Stimulated activated CD8-positive, alpha-beta memory T cell treated with anti-CD3 and anti-CD28 coated beads, Interleukin-2, amount 100 ng/mL, for 48 hours (primary cell): ENCODE measurements at regions not wholly inside any gene's neighbourhood (a gene's known extent, or its start where the extent isn't known, plus 50 kb on each side); places are given as distances from the start of the nearest gene placed in this dataset.
"Not testable (repeated sequence)": the region's sequence is repeated elsewhere in the genome, so short reads cannot be mapped to it uniquely, and the experiment has no call there.

Experiments
- DNase-seq, 2 donors: peaks; one replicate each; pipeline ENCODE4 v3.0.0-alpha.2; 2020; ENCODE audit warnings: low read depth in 2 of 2

DNA sequence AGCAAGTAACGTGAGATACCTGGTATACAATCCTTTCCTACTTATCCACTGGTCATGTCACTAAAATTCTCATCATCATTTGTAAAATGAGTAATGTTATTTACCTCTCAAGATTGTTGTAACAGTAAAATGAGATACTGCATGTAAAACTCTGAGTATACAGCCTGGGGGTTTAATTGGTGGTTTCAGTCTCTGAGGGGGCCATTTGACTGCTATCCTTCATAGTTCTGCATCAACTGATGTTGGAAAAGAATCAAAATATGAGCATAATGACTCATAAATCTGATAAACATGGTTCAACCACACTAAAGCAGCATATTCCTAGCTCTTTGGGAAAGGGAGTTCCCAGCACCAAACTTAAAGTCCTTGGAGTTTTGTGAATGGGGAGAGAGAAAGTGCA is 181.0 kb upstream of the GHR start:
- DNase-seq = no peak

DNA sequence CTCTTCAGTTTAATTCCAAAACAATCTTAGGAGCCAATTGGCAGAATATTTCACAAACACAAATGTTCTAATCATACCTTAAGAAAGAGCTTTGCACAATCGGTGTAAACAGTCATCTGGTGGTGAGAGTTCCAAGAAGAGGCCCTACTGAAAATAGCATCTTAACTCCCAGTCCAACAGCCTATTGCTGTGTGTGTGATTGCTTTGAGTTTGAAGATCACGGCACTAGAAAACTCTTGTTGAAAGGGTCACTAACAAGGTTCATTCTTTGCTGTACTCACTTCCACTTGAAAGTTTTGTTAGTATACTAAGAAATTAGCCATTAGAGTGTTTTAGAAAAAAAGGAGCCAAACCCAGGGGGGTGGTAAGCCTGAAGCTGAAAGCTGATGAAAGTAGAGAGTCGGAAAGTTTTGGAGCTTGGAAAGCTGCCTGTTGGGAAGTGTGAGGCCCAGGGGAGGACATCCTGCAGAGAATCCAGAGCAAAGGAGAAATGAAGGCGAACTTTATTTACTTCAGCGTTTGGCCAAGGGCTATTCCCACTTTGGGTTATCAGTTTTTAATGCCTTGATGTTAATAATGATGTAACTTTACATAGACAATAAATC is 180.3 kb upstream of the GHR start:
- DNase-seq = no peak

DNA sequence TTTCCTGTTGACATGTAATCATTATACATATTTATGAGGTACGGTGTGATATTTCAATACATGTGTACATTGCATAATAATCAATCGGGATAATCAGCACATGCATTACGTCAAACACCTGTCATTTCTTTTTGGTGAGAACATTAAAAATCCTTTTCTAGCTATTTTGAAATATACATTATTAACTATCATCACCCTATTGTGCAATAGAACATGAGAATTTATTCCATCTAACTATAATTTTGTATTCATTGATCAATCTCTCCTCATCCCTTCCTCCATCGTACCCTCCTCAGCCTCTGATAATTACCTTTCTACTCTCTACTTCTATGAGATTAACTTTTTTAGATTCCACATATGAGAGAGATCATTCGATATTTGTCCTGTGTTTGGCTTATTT is 170.9 kb upstream of the GHR start:
- no peak for DNase-seq

DNA sequence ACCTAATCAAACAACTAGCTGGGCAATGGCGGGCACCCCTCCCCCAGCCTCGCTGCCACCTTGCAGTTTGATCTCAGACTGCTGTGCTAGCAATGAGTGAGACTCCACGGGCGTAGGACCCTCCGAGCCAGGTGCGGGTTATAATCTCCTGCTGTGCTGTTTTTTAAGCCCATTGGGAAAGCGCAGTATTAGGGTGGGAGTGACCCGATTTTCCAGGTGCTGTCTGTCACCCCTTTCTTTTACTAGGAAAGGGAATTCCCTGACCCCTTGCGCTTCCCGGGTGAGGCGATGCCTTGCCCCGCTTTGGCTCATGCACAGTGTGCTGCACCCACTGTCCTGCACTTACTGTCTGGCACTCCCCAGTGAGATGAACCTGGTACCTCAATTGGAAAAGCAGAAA is 163.3 kb upstream of the GHR start:
- DNase-seq = not testable (repeated sequence)

- DNase-seq = no peak
Measured at GRCh38 chr5:42267091-42267490, 156.1 kb upstream of the GHR start.

DNA sequence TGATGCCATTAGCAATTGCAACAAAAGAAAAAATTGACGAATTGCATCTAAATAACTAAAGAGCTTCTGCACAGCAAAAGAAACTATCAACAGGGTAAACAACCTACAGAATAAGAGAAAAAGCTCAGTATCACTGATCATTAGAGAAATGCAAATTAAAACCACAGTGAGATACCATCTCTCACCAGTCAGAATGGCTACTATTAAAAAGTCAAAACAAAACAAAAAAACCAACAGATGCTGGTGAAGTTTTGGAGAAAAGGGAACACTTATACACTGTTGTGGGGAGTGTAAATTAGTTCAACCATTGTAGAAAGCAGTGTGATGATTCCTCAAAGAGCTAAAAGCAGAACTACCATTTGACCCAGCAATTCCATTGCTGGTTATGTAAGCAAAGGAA is 155.1 kb upstream of the GHR start:
- not testable (repeated sequence) for DNase-seq

- no peak for DNase-seq
Measured at GRCh38 chr5:42268630-42269029, 154.6 kb upstream of the GHR start.

DNA sequence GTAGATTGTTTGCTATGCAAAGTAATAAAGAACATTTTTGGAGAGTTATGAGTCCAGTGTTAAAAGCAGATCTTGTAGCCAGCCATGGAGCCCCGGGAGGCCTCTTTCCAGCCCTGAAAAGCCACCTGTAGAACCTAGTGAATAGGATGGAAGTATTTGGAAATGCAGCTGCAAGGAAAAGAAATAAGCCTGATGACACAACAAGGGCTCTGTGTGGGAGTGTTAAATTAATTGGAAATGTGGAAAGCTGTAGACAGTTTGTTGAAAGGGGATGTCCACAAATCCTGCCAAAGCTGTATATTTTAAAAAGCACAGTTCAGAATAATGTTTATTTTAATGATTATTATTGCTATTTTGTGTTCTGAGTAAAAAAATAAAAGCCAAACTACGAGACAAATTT is 152.5 kb upstream of the GHR start:
- DNase-seq = no peak

DNA sequence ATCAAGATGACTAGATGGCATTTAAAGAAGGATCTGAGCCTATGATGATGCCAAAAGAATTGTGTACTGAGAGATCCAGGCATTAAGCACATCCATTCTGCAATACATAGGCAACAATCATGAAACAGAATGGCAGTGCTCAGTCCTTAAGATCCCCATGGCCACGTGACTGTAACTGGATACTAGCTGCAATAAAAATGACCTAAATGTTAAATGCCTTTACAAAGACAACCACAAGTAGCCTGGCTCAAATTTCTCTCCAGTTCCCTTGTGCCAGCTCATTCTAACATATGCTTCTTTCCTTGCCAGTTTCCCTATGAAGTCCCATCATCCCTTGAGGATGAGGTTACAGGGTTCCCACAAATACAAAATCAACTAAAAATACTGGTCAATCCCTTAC is 148.3 kb upstream of the GHR start:
- no peak for DNase-seq

GRCh38 chr5:42277293-42277692 is 145.9 kb upstream of the GHR start:
- DNase-seq = no peak

DNA sequence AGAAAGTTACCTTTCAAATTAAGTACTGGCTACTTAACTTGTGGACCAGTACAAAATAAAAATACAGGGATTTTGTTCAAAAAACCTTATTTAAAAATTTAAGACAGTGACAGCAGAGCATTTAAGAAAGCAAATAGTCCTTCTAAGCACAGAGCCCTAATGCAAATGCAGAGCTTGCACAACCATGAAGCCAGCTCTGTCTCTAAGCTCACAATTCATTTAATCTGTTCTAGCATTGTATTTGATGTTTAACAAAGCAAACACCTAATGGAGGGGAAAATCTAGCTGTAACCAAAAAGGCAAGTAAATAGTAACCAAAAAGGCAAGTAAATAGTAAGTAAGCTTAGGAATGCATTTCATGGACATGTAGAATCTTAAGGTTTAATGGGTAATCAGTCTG is 138.7 kb upstream of the GHR start:
- DNase-seq = no peak

DNA sequence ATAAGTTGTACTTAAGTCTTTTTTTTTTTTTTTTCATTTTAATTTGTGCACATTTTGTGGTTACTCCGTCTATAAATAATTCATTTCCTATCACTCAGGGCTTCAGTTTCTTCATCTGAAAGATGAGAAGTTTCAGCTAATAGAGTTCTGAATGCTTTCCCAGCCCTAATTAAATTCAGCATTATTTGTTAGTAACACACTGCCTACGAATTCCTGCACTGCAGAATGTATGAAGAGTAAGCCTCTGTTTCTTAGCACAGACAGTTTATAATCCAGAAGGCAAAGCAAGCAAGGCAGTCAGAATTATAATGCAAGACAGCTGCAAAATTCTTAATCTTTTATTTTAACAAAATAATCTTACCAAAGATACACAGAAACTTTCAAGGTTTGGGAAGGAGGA is 138.0 kb upstream of the GHR start:
- DNase-seq = no peak

DNA sequence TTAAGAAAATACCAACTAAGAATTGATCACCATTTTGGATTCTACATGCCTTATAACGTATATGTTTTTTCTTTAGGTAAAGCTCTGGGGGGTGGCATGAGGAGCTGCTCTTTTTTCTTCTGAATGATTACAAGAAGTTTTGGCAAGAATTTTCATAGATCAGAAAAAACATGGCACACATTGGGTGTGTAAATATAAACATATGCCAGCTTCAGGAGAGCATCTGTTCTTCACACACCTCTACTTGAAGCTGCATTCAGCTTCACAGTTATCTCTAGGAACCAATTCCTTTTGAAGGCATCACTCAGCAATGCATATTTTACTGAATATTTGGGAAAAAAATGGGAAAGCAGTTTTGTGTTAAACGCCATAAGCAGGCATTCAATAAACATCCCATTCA is 122.7 kb upstream of the GHR start:
- DNase-seq = no peak

DNA sequence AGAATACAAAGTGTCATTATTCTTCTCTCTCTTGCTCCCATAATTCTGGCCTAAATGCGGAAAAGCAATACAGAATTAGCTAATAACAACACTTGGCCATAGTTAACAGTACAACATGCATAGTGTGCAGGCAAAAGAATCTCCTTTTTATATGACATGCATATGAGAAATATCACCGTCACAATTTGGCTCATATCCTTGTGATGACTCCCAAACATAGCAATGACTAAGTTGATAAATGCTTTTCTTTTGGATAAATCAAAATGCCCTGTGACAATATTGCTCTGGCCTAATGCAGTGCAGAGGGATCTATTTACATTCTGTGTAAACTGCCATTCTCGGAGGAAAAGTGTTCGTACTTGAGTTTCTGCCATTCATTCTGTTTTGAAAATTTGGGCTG is 121.9 kb upstream of the GHR start:
- DNase-seq = no peak

DNA sequence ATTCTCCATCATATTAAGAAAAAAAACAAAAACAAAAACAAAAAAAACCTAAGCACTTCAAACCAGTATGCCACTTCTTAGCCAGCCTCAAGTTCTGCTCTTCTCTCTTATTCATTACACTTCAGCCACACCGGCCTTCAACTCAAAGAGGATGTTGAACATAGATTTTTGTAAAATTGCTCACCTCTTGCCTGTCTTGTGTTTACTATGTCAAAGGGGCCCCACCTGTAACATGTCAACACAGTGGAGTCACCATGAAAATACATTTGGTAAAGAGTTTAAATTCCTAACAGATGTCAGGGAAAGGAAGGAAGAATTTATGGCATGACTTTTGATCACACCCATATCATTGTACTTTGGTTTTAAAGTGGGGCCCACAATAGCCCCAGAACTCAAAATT is 121.1 kb upstream of the GHR start:
- DNase-seq = no peak

DNA sequence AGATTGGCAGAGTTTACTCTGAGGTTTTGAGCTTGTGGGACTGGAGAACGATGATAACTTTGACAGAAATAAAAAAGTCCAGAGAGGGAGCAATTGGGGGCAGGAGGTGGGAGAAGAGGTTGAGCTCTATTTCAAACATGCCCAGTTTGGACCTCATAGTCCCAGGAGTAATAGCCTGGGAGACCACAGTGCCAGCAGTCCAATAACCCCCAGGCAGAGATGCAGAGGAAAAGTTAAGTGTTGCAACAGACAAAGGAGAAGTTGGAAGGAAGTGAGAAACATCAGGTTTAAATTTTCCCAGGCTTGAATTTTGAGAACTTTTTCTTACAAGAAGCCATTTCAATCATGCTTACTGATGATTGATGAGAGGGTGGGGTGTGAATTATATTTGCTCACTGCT is 117.0 kb upstream of the GHR start:
- DNase-seq = no peak

DNA sequence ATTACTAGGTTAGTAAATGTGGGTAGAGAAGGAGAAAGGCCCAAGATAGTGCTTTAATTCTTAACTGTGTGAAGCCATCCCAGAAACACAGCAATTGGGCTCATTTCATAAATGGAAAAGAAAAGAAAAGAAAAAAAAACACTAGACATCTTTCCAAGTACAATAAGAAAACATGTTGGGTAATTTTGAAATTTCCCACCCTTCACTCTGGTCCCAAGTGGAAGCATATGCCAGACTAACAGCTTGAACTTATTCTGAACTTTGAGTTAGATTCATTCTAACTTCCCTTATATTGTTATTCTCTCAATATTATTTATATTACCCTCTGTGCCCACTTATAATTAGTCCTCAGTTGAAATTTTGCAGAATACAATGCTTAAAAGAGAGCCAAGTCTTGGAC is 113.4 kb upstream of the GHR start:
- DNase-seq = no peak

DNA sequence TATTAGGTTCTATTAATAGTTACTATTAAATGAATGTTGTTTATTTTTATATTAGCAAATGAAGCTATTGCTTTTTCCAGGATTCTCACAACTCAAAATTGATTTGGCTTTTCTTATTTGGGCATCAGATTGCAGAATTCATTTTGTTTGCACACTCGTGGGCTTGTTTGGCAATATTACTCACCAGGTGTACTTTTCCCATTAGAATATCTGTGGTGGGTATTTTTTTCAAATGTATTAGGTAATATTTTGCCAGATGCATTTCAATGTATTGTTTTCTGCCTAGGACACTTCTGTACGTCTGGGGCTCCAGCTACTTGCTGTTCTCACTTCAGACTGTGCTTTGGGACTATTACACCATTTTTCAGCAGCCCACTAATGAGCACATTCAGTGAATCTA is 108.0 kb upstream of the GHR start:
- DNase-seq = no peak

DNA sequence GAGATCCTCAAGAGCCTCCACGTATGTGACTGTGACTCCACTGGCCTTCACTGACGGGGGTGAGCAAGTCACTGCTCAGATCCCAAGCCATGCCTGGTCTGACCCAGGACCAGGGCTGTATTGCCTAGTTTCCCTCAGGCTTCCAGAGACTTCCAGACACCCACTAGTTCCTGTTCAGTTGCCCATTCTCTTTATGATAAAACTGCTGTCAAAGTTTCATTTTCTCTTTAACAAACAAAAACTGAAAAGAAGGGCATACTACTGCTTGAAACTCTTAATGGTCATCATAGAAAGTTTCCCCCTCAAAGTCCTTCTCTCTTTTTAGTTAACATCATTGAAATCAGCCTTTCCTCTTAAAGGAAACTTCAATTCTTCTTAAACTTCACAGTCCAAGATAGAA is 105.7 kb upstream of the GHR start:
- DNase-seq = no peak

GRCh38 chr5:42319546-42319945 is 103.7 kb upstream of the GHR start:
- DNase-seq = not testable (repeated sequence)

DNA sequence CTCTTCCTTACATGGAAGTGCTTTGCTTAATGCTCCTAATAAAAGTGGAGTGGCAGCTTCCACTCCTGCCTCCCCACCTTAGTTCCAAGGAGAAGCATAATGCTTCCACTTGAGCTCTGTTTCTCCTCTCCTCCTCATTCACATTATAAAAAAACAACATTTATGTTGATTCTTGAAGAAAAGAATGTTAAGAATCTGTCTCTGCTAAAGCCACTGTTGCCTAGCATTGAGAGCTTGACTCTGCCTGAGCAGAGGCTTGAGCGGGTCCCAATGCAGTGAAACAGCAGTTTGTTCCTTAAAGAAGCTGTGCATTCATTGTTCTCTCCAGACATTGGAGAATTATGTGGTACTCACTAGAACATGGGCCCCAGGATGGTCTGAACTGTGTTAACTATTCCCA is 101.5 kb upstream of the GHR start:
- no peak for DNase-seq

GRCh38 chr5:42337143-42337542 is 86.1 kb upstream of the GHR start:
- DNase-seq = no peak

GRCh38 chr5:42337607-42338006 is 85.6 kb upstream of the GHR start:
- DNase-seq = no peak

- no peak for DNase-seq
Measured at GRCh38 chr5:42338136-42338535, 85.1 kb upstream of the GHR start.

- DNase-seq = no peak
Measured at GRCh38 chr5:42349163-42349562, 74.1 kb upstream of the GHR start.
